ENCODE measurements at regions not wholly inside any gene's neighbourhood (a gene's known extent, or its start where the extent isn't known, plus 50 kb on each side); places are given as distances from the start of the nearest gene placed in this dataset.

GRCh38 chr3:25894101-25894500 lies 104.2 kb downstream of the OXSM start:
- Histone ChIP-seq H3K9ac (ENCODE audit: low read length) (no peak overlapping the region), H3K36me3 (ENCODE audit: insufficient read depth, low read length) (no peaks in the 10 kb centered on the region), H3K79me2 (replicated peaks; ENCODE audit: insufficient read depth, low read length) (no peaks in the 10 kb centered on the region), H3K27me3 (ENCODE audit: insufficient read depth, low read depth, low read length) (no peaks in the 10 kb centered on the region), H3K9me2 (ENCODE audit: insufficient read depth, low read length) (no peaks in the 10 kb centered on the region), H3K27ac (ENCODE audit: low read length) (no peak overlapping the region), H3K9me3 (ENCODE audit: low read length) (no peaks in the 10 kb centered on the region), H3K4me3 (ENCODE audit: low read length) (no peak overlapping the region), H2AFZ (ENCODE audit: low read depth, low read length) (no peak overlapping the region), H3F3A (ENCODE audit: insufficient read depth, low read length, poor library complexity, severe bottlenecking) (no peaks in the 10 kb centered on the region), H3K4me2 (ENCODE audit: low read length) (no peak overlapping the region), H4K20me1 (ENCODE audit: insufficient read depth) (no peaks in the 10 kb centered on the region)
- TF ChIP-seq REST (IDR thresholded peaks at IDR 0.05; ENCODE audit: borderline replicate concordance) (no peak), EP300 (conservative IDR thresholded peaks at IDR 0.05; ENCODE audit: poor library complexity, severe bottlenecking) (no peak), MXI1 (conservative IDR thresholded peaks at IDR 0.05; ENCODE audit: poor library complexity, severe bottlenecking) (no peak), CTCF (IDR thresholded peaks at IDR 0.05; ENCODE audit: poor library complexity, severe bottlenecking) (no peak), SMC3 (conservative IDR thresholded peaks at IDR 0.05; ENCODE audit: poor library complexity) (no peak), POLR2AphosphoS5 (IDR thresholded peaks at IDR 0.05) (no peak)

DNA sequence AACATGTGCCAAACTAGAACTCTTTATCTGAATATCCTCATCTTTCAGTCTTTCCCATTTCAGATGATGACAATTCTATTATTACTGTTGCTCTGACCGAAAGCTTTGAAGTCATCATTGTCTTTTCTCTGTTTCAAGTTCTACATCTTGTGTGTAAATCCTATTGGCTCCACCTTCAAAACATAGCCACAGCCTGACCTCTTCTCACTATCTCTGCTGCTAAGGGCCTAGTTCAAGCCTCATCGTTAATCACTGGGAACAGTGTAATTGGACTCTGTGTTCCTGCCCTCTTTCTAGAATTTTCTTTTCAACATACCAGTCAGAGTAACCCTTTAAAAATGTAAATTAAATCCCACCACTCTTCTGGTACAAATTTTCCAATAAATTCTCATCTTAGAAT lies 105.1 kb downstream of the OXSM start:
- H3F3A ChIP-seq (ENCODE audit: insufficient read depth, low read length, poor library complexity, severe bottlenecking), result no peaks in the 10 kb centered on the region
- TF ChIP-seq MXI1 (conservative IDR thresholded peaks at IDR 0.05; ENCODE audit: poor library complexity, severe bottlenecking) (no peak), RAD21 (conservative IDR thresholded peaks at IDR 0.05) (no peak), TAF1 (IDR thresholded peaks at IDR 0.05; ENCODE audit: low read depth) (no peak), SMC3 (conservative IDR thresholded peaks at IDR 0.05; ENCODE audit: poor library complexity) (no peak)
- no peak overlapping the region for H3K4me3 ChIP-seq (ENCODE audit: low read length)
- no peak overlapping the region for H3K9ac ChIP-seq (ENCODE audit: low read length)
- H2AFZ ChIP-seq (ENCODE audit: low read depth, low read length), result no peak overlapping the region
- no peaks in the 10 kb centered on the region for H3K79me2 ChIP-seq (replicated peaks; ENCODE audit: insufficient read depth, low read length)
- H3K36me3 ChIP-seq (ENCODE audit: insufficient read depth, low read length), result no peaks in the 10 kb centered on the region
- no peaks in the 10 kb centered on the region for H4K20me1 ChIP-seq (ENCODE audit: insufficient read depth)
- no peaks in the 10 kb centered on the region for H3K9me2 ChIP-seq (ENCODE audit: insufficient read depth, low read length)
- H3K27me3 ChIP-seq (ENCODE audit: insufficient read depth, low read depth, low read length), result no peaks in the 10 kb centered on the region
- no peaks in the 10 kb centered on the region for H3K9me3 ChIP-seq (ENCODE audit: low read length)
- H3K4me2 ChIP-seq (ENCODE audit: low read length), result no peak overlapping the region
- no peak overlapping the region for H3K27ac ChIP-seq (ENCODE audit: low read length)

DNA sequence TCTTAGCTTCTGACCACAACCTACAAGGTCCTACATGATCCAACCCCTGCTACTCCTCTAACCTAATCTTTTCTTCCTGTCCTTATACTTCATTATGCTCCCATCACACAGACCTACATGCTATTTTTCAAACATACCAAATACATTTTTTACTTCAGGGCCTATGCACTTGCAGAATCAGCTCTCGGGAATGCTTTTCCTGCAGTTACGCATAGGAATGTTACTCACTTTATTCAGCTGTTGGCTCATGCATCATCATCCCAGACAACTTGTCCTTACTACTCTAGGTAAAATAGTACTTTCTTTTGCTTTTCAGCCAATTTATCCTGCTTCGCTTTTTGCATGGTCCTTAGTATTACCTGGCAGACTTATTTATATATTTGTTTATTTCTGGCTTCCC lies 105.6 kb downstream of the OXSM start:
- Histone ChIP-seq H3F3A (ENCODE audit: insufficient read depth, low read length, poor library complexity, severe bottlenecking) (no peaks in the 10 kb centered on the region), H2AFZ (ENCODE audit: low read depth, low read length) (no peak overlapping the region), H3K27me3 (ENCODE audit: insufficient read depth, low read depth, low read length) (no peaks in the 10 kb centered on the region), H3K36me3 (ENCODE audit: insufficient read depth, low read length) (no peaks in the 10 kb centered on the region), H3K9ac (ENCODE audit: low read length) (no peak overlapping the region), H3K9me2 (ENCODE audit: insufficient read depth, low read length) (no peaks in the 10 kb centered on the region), H3K79me2 (replicated peaks; ENCODE audit: insufficient read depth, low read length) (no peaks in the 10 kb centered on the region), H3K27ac (ENCODE audit: low read length) (no peak overlapping the region), H4K20me1 (ENCODE audit: insufficient read depth) (no peaks in the 10 kb centered on the region), H3K4me3 (ENCODE audit: low read length) (no peak overlapping the region), H3K9me3 (ENCODE audit: low read length) (no peaks in the 10 kb centered on the region), H3K4me2 (ENCODE audit: low read length) (no peak overlapping the region)
- TF ChIP-seq MXI1 (conservative IDR thresholded peaks at IDR 0.05; ENCODE audit: poor library complexity, severe bottlenecking) (no peak), REST (IDR thresholded peaks at IDR 0.05; ENCODE audit: borderline replicate concordance) (no peak), TAF1 (IDR thresholded peaks at IDR 0.05; ENCODE audit: low read depth) (no peak), CTCF (IDR thresholded peaks at IDR 0.05; ENCODE audit: poor library complexity, severe bottlenecking) (no peak), SMC3 (conservative IDR thresholded peaks at IDR 0.05; ENCODE audit: poor library complexity) (no peak), RAD21 (conservative IDR thresholded peaks at IDR 0.05) (no peak), EP300 (conservative IDR thresholded peaks at IDR 0.05; ENCODE audit: poor library complexity, severe bottlenecking) (no peak), POLR2AphosphoS5 (IDR thresholded peaks at IDR 0.05) (no peak), EZH2 (IDR thresholded peaks at IDR 0.05; ENCODE audit: borderline replicate concordance, insufficient read depth, low read length, poor library complexity, severe bottlenecking) (no peak)

Measured in neural cell (in vitro differentiated cells).